ENCODE measurements at regions not wholly inside any gene's neighbourhood (a gene's known extent, or its start where the extent isn't known, plus 50 kb on each side); places are given as distances from the start of the nearest gene placed in this dataset.

DNA sequence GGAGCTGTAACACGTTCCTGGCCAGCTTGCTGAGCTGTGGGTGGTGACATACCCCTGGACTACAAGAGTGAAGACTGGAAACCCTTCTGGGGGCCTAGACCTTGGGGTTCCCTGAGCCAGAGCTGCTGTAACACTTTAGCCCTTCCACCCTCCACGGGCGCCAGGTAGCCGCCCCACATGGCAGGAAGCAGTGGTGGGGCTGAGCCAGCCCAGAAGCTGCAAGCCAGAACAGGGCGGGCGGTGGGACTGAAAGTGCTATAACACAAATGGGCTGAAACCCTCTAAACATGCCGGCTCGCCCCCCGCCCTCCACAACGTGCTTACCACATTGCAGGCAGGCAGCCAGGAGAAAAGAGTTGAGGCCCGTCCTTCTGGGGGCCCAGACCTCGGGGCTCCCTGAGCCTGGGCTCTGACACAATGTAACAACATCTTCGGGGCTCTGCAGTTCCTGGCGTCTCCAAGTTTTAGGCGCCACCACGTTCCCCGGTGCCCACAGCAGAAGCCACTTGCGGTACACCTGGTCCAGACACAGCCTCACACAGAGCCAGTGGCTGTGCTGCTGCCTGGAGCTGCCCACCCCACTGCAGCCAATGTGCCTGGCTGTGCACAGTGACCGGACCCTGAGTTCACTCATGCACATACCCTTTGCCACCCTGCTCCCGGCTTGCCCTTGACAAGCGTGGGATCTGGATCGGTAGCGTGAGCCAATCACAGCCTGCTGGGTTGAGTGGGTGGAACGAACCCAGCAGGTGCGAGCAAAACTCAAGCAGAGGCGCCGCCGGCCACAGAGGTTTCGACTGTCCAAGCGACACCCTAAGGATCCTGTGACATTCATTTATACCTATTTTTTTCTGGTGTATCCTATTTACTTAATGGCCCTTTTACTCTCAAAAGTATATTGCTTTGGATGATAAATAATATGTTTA lies 127.4 kb upstream of the FHL2 start:
- Histone ChIP-seq H3K4me1 (no peaks in the 10 kb centered on the region), H3K27ac (no peak overlapping the region), H3K9me3 (no peaks in the 10 kb centered on the region), H3K4me3 (no peak overlapping the region), H3K27me3 (peaks cover 5% of the 10 kb centered on the region), H3K36me3 (no peaks in the 10 kb centered on the region)
- DNase-seq (ENCODE audit: low spot score in 2 of 2) = no peak
- TF ChIP-seq POLR2A (IDR thresholded peaks at IDR 0.05) = no peak
- TF ChIP-seq, protein P1, sequence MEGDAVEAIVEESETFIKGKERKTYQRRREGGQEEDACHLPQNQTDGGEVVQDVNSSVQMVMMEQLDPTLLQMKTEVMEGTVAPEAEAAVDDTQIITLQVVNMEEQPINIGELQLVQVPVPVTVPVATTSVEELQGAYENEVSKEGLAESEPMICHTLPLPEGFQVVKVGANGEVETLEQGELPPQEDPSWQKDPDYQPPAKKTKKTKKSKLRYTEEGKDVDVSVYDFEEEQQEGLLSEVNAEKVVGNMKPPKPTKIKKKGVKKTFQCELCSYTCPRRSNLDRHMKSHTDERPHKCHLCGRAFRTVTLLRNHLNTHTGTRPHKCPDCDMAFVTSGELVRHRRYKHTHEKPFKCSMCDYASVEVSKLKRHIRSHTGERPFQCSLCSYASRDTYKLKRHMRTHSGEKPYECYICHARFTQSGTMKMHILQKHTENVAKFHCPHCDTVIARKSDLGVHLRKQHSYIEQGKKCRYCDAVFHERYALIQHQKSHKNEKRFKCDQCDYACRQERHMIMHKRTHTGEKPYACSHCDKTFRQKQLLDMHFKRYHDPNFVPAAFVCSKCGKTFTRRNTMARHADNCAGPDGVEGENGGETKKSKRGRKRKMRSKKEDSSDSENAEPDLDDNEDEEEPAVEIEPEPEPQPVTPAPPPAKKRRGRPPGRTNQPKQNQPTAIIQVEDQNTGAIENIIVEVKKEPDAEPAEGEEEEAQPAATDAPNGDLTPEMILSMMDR (IDR thresholded peaks at IDR 0.05) = no peak
- TF ChIP-seq EP300 (IDR thresholded peaks at IDR 0.05) = no peak
- no peak for TF ChIP-seq POLR2AphosphoS5 (IDR thresholded peaks at IDR 0.05)
- WGBS = 90% methylated on average over 14 of the region's 30 CpGs

DNA sequence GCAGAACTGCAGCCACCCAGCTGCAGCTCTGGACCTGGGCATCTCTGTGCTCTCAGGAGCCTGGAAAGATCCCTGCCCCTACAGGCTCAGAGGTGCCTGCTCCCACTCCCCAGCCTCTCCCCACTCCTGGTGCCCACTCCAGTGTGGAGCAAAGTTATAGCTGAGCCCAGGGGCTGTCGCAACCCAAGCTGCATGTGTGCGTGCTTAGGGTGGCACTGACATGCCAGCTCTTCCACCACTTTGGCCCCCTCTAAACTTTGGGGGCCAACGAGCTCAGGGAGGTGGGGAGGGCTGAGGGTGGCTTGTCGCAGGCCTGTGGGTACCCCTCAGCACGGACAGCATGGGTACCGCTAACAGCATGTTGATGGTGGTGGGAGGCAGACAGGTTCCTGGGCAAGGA lies 126.3 kb upstream of the FHL2 start:
- H3K9me3 ChIP-seq = no peaks in the 10 kb centered on the region
- H3K27me3 ChIP-seq = peaks cover 5% of the 10 kb centered on the region
- no peaks in the 10 kb centered on the region for H3K4me1 ChIP-seq
- DNase-seq (ENCODE audit: low spot score in 2 of 2) = no peak
- TF ChIP-seq EP300 (IDR thresholded peaks at IDR 0.05) (no peak), POLR2A (IDR thresholded peaks at IDR 0.05) (no peak), POLR2AphosphoS5 (IDR thresholded peaks at IDR 0.05) (no peak)
- TF ChIP-seq, protein P1 (IDR thresholded peaks at IDR 0.05) = no peak
- no peak overlapping the region for H3K27ac ChIP-seq
- no peak overlapping the region for H3K4me3 ChIP-seq
- 85% methylated on average over 2 of the region's 6 CpGs for WGBS
- no peaks in the 10 kb centered on the region for H3K36me3 ChIP-seq

DNA sequence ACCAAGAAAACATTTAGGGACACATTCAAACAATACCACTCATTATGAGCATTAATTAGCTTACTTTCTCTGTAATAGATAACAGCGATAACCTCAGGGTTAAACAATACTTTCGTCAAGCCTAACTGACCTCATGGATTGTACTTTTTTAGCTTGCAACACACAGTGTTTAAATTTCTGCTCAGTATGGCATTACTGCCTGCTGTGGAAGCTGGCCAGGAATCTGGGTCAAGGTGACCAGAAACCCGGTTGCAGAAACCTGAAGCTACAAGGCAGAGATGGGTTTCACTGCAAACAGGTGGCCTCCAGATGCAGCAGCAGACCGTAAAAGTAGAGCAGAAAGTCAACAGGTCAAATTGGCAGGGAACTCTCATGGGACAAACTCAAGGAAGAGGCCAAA lies 123.8 kb upstream of the FHL2 start:
- Histone ChIP-seq H3K27ac (no peak overlapping the region), H3K27me3 (peaks cover 5% of the 10 kb centered on the region), H3K36me3 (no peaks in the 10 kb centered on the region), H3K4me1 (peaks cover 5% of the 10 kb centered on the region), H3K9me3 (no peaks in the 10 kb centered on the region), H3K4me3 (no peak overlapping the region)
- DNase-seq (ENCODE audit: low spot score in 2 of 2) = no peak
- TF ChIP-seq POLR2AphosphoS5 (IDR thresholded peaks at IDR 0.05) (no peak), POLR2A (IDR thresholded peaks at IDR 0.05) (no peak), EP300 (IDR thresholded peaks at IDR 0.05) (no peak)
- TF ChIP-seq, protein P1 (IDR thresholded peaks at IDR 0.05) = no peak
- 71% methylated on average over 4 of the region's 4 CpGs for WGBS

DNA sequence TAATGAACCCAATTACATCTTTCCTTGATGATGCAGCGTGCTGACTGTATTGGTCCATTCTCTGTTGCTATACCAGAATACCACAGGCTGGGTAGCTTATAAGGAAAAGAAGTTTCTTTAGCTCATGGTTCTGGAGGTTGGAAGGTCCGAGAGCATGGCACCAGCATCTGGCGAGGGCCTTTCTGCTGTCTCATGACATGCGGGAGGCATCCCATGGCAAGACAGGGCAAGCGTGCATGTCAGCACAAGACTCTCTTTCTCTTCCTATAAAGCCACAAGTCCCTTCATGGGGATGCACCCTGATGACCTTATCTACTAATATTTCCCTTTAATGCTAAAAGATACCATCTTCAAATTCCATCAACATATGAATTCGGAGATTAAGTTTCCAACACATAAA lies 122.8 kb upstream of the FHL2 start:
- no peaks in the 10 kb centered on the region for H3K9me3 ChIP-seq
- H3K27me3 ChIP-seq = peaks cover 5% of the 10 kb centered on the region
- WGBS = 75% methylated on average over 6 of the region's 6 CpGs
- DNase-seq (ENCODE audit: low spot score in 2 of 2) = no peak
- no peaks in the 10 kb centered on the region for H3K36me3 ChIP-seq
- peaks cover 8% of the 10 kb centered on the region for H3K4me1 ChIP-seq
- no peak for TF ChIP-seq EP300 (IDR thresholded peaks at IDR 0.05)
- TF ChIP-seq POLR2AphosphoS5 (IDR thresholded peaks at IDR 0.05) = no peak
- no peak for TF ChIP-seq POLR2A (IDR thresholded peaks at IDR 0.05)
- TF ChIP-seq, protein P1 (IDR thresholded peaks at IDR 0.05) = no peak
- H3K4me3 ChIP-seq = no peak overlapping the region
- H3K27ac ChIP-seq = no peak overlapping the region

- H3K9me3 ChIP-seq = no peaks in the 10 kb centered on the region
- peaks cover 1% of the 10 kb centered on the region for H3K27me3 ChIP-seq
- 7% methylated on average over 1 of the region's 1 CpG for WGBS
- TF ChIP-seq EP300 (IDR thresholded peaks at IDR 0.05) (no peak), POLR2A (IDR thresholded peaks at IDR 0.05) (no peak)
- TF ChIP-seq, protein P1 (IDR thresholded peaks at IDR 0.05) = peak; percentile 36 to 69
- DNase-seq (ENCODE audit: low spot score in 2 of 2) = no peak
- H3K4me1 ChIP-seq = peaks cover 8% of the 10 kb centered on the region
- no peak overlapping the region for H3K27ac ChIP-seq
- no peak overlapping the region for H3K4me3 ChIP-seq
- H3K36me3 ChIP-seq = no peaks in the 10 kb centered on the region
Measured at GRCh38 chr2:105521176-105521575, 122.3 kb upstream of the FHL2 start.
